ENCODE measurements at regions not wholly inside any gene's neighbourhood (a gene's known extent, or its start where the extent isn't known, plus 50 kb on each side); places are given as distances from the start of the nearest gene placed in this dataset.

DNA sequence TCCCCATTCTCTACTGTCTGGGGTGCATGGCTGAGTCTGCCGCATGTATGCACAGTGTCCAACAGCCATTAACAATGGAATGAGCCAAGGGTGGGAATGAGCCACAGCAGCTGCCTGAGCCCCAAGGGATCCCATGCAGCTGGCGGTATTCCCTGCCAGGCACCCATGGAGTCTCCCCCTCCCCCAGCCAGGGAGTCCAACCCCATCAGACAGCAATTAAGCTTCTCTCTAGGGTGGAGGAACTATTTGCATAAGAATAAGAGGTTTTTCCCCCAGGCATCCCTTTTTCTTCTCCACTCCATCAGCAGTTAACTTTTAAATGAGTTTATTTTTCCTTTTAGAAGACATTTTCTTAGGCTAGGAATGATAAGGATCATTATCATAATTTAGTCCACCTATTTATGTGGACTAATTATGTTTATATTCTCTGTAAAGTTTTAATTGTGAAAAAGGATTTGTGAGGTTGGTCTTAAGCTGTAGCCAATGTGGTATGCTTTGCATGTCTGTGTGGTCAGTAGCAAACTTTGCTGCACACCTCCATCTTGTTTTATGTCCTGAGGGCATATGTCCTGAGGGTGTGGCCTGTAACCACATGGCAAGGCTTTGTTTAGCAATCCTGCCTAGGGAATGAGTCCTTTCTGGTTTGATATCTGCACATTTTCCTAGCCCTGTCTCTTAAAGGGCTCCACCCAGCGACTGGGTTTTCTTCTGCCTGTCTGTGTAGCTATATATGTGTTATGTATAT, 158.9 kb upstream of the OLIG3 start:
- no peak for DNase-seq
- ATAC-seq (ENCODE audit: low FRiP score in 2 of 2): no peak
- Histone ChIP-seq H3K36me3 (no peaks in the 10 kb centered on the region), H3K27ac (no peak overlapping the region), H3K27me3 (no peaks in the 10 kb centered on the region), H3K4me3 (no peak overlapping the region), H3K4me1 (peaks cover 0 to 5% (median 2%) of the 10 kb centered on the region in 4 donors), H3K9me3 (peaks cover 4 to 31% (median 30%) of the 10 kb centered on the region in 4 donors)
- TF ChIP-seq POLR2A (IDR thresholded peaks at IDR 0.05) (no peak), EP300 (IDR thresholded peaks at IDR 0.05) (no peak), CTCF (IDR thresholded peaks at IDR 0.05) (no peak), POLR2AphosphoS5 (IDR thresholded peaks at IDR 0.05) (no peak)
- WGBS, 2 donors: 91 to 92% methylated on average over 3 of the region's 3 CpGs

DNA sequence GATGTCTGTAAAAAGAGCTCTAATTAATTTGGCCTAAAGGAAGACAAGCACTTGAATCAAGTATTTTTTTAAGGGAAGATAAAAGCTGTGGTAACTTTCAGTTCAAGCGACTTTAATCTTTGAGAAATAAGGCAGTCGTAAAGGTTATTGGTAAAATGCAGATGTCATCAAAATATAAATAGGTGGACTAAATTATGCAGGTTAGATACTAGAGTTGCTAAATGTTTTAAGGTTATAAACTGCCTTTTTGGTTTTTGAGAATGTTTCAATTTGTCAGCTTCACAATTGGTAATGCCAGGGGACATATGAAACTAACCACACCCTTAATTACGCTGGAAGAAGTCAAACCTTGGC, 159.5 kb upstream of the OLIG3 start:
- TF ChIP-seq CTCF (IDR thresholded peaks at IDR 0.05) (no peak), POLR2AphosphoS5 (IDR thresholded peaks at IDR 0.05) (no peak), POLR2A (IDR thresholded peaks at IDR 0.05) (no peak), EP300 (IDR thresholded peaks at IDR 0.05) (no peak)
- H3K36me3 ChIP-seq: no peaks in the 10 kb centered on the region
- DNase-seq (no peak), ATAC-seq (ENCODE audit: low FRiP score in 2 of 2) (no peak)
- no peaks in the 10 kb centered on the region for H3K27me3 ChIP-seq
- no peak overlapping the region for H3K4me3 ChIP-seq
- 91 to 95% methylated on average over 3 of the region's 3 CpGs for WGBS, 2 donors
- H3K4me1 ChIP-seq: no peaks in the 10 kb centered on the region
- no peak overlapping the region for H3K27ac ChIP-seq
- peaks cover 4 to 31% (median 30%) of the 10 kb centered on the region in 4 donors for H3K9me3 ChIP-seq

DNA sequence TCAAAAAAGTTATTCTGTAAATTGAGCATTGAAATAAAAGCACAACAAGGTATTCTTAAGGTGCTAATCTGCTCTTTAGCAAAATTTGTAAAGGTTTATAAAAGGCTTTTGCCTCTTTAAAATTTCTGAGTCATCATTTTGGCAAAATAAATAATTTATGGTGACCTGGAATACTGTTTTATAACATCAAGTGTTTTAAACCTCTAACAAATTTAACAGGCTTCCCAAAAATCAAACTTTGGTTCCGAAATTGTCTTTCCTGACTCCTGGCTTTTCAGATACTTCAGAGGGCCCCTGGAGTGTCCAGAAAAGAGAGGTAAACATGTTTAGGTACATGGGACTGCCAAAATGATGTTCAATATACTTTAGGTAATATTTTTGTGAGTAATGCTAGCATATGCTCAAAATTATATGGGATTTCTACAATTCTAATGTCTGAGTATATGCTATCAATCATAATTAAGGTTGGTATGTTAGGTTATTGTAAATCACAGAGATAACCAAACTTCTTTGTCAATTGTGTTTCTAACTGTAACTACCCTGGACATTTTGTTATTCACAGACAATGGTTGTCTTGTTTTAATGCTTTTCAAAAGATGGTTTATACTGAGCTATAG, 160.3 kb upstream of the OLIG3 start:
- Histone ChIP-seq H3K9me3 (peaks cover 4 to 31% (median 30%) of the 10 kb centered on the region in 4 donors), H3K4me1 (no peaks in the 10 kb centered on the region), H3K4me3 (no peak overlapping the region), H3K36me3 (no peaks in the 10 kb centered on the region), H3K27me3 (no peaks in the 10 kb centered on the region), H3K27ac (no peak overlapping the region)
- no peak for TF ChIP-seq CTCF (IDR thresholded peaks at IDR 0.05)
- no peak for TF ChIP-seq EP300 (IDR thresholded peaks at IDR 0.05)
- no peak for TF ChIP-seq POLR2AphosphoS5 (IDR thresholded peaks at IDR 0.05)
- TF ChIP-seq POLR2A (IDR thresholded peaks at IDR 0.05): no peak
- DNase-seq (no peak), ATAC-seq (ENCODE audit: low FRiP score in 2 of 2) (no peak)
- 80 to 85% methylated on average over 1 of the region's 1 CpG for WGBS, 2 donors

DNA sequence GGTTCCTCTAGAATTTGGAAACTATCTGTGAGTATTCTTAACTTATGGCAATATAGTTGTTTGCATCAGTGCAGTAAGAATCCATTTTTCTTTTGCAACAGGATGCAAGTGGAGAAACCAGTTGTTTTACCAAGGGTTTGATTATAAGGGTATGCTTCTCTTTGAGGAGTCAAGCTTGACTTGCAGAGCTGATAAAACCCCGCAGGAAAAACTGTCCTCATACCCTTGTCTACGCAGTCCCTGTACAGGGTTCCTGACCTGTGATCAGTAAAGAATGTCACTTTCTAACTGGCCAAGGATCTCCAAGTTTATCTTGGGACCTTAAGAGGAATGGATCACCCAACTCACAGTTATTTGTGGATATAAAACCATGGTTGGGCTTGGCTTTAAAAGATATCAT, 161.1 kb upstream of the OLIG3 start:
- Histone ChIP-seq H3K27ac (no peak overlapping the region), H3K36me3 (no peaks in the 10 kb centered on the region), H3K27me3 (no peaks in the 10 kb centered on the region), H3K9me3 (peaks cover 4 to 31% (median 30%) of the 10 kb centered on the region in 4 donors), H3K4me3 (no peak overlapping the region), H3K4me1 (no peaks in the 10 kb centered on the region)
- DNase-seq: no peak
- TF ChIP-seq POLR2A (IDR thresholded peaks at IDR 0.05) (no peak), CTCF (IDR thresholded peaks at IDR 0.05) (no peak), POLR2AphosphoS5 (IDR thresholded peaks at IDR 0.05) (no peak), EP300 (IDR thresholded peaks at IDR 0.05) (no peak)
- 94 to 100% methylated on average over 2 of the region's 2 CpGs for WGBS, 2 donors
- ATAC-seq (ENCODE audit: low FRiP score in 2 of 2): no peak

All from upper lobe of left lung (tissue), 6 donors.